ENCODE measurements at regions not wholly inside any gene's neighbourhood (a gene's known extent, or its start where the extent isn't known, plus 50 kb on each side); places are given as distances from the start of the nearest gene placed in this dataset.

DNA sequence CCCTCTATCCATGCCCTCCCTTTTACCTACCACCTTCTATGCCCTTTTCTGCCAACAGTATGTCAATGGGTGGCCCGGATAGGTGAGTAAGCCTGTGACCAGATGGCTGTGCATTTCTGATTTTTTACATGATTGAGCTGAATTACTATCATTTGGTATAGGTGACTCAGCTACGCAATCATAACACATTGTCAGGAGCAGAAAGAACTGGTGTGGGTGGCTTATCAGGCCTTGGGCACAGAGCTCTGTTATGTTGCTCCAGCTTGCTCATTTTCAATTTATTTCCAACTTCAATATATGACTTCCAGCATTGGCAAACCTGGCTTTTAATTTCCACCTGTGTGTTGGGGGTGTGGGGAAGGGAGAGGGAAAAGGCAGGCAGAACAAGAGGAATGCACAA lies 86.6 kb upstream of the AGBL1 start:
- no peaks in the 10 kb centered on the region for H3K27me3 ChIP-seq (ENCODE audit: insufficient read depth)
- no peak overlapping the region for H3K4me2 ChIP-seq
- H2AFZ ChIP-seq (ENCODE audit: low read depth), result no peak overlapping the region
- no peak for DNase-seq
- no peak overlapping the region for H3K4me3 ChIP-seq (ENCODE audit: low read depth in 2 of 2, low read length in 1 of 2)
- no peak overlapping the region for H3K9ac ChIP-seq
- no peaks in the 10 kb centered on the region for H3K36me3 ChIP-seq (replicated peaks in 1 of 2; ENCODE audit: control insufficient read depth in 1 of 2, insufficient read depth in 2 of 2, low read length in 1 of 2)
- ChIA-PET POLR2A (no interaction called here), CTCF (interaction anchor here (0.9 kb wide), 1 partner anchor 22 kb away, joined by 3 read pairs; no protein-coding TSS in a partner anchor)
- H3K79me2 ChIP-seq (ENCODE audit: insufficient read depth), result no peaks in the 10 kb centered on the region
- no peaks in the 10 kb centered on the region for H3K9me2 ChIP-seq
- H3K4me1 ChIP-seq (ENCODE audit: control insufficient read depth in 1 of 2, insufficient read depth in 2 of 2, low read depth in 1 of 2, low read length in 1 of 2), result no peaks in the 10 kb centered on the region
- H3F3A ChIP-seq (replicated peaks; ENCODE audit: insufficient read depth), result no peaks in the 10 kb centered on the region
- H4K20me1 ChIP-seq (ENCODE audit: insufficient read depth), result no peaks in the 10 kb centered on the region
- TF ChIP-seq GATA2 (CRISPR knock-in tag; IDR thresholded peaks at IDR 0.05) (no peak), TEAD4 (IDR thresholded peaks at IDR 0.05; ENCODE audit: borderline replicate concordance, insufficient read depth) (no peak), FOSL2 (IDR thresholded peaks at IDR 0.05; ENCODE audit: borderline replicate concordance, low read depth) (no peak), RCOR1 (IDR thresholded peaks at IDR 0.05; ENCODE audit: low read length) (no peak), TAF1 (IDR thresholded peaks at IDR 0.05; ENCODE audit: borderline replicate concordance, low read depth, low read length) (no peak), MXI1 (IDR thresholded peaks at IDR 0.05; ENCODE audit: low read depth, low read length) (no peak), CHD2 (IDR thresholded peaks at IDR 0.05; ENCODE audit: low read length, partially characterized antibody) (no peak), RFX5 (IDR thresholded peaks at IDR 0.05; ENCODE audit: low read length) (no peak), SMC3 (IDR thresholded peaks at IDR 0.05; ENCODE audit: low read depth, low read length) (no peak), MEF2A (IDR thresholded peaks at IDR 0.05; ENCODE audit: borderline replicate concordance, low read depth) (no peak), NFIC (IDR thresholded peaks at IDR 0.05; ENCODE audit: borderline replicate concordance) (no peak)
- TF ChIP-seq, protein P1, sequence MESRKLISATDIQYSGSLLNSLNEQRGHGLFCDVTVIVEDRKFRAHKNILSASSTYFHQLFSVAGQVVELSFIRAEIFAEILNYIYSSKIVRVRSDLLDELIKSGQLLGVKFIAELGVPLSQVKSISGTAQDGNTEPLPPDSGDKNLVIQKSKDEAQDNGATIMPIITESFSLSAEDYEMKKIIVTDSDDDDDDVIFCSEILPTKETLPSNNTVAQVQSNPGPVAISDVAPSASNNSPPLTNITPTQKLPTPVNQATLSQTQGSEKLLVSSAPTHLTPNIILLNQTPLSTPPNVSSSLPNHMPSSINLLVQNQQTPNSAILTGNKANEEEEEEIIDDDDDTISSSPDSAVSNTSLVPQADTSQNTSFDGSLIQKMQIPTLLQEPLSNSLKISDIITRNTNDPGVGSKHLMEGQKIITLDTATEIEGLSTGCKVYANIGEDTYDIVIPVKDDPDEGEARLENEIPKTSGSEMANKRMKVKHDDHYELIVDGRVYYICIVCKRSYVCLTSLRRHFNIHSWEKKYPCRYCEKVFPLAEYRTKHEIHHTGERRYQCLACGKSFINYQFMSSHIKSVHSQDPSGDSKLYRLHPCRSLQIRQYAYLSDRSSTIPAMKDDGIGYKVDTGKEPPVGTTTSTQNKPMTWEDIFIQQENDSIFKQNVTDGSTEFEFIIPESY (IDR thresholded peaks at IDR 0.05; ENCODE audit: borderline replicate concordance, low read depth), result no peak
- no peak overlapping the region for H3K27ac ChIP-seq (ENCODE audit: low read depth in 2 of 2, low read length in 1 of 2)
- no peaks in the 10 kb centered on the region for H3K9me3 ChIP-seq
- 33% methylated on average over 2 of the region's 2 CpGs for WGBS (ENCODE audit: low lambda C conversion rate)

- no peaks in the 10 kb centered on the region; a peak in 2 of 4 replicates for H3K4me1 ChIP-seq (ENCODE audit: control insufficient read depth in 1 of 2, insufficient read depth in 2 of 2, low read depth in 1 of 2, low read length in 1 of 2)
- POLR2A ChIA-PET, result no interaction called here
- no peak overlapping the region; a peak in 1 of 4 replicates for H3K4me3 ChIP-seq (ENCODE audit: low read depth in 2 of 2, low read length in 1 of 2)
- no peaks in the 10 kb centered on the region for H4K20me1 ChIP-seq (ENCODE audit: insufficient read depth)
- TF ChIP-seq EZH2phosphoT487 (IDR thresholded peaks at IDR 0.05; ENCODE audit: borderline replicate concordance, low read depth) (no peak), GATA2 (CRISPR knock-in tag; IDR thresholded peaks at IDR 0.05) (no peak), USF1 (IDR thresholded peaks at IDR 0.05; ENCODE audit: borderline replicate concordance, low read depth) (no peak), RAD21 (IDR thresholded peaks at IDR 0.05; ENCODE audit: low read length) (no peak)
- H3K36me3 ChIP-seq (replicated peaks in 1 of 2; ENCODE audit: control insufficient read depth in 1 of 2, insufficient read depth in 2 of 2, low read length in 1 of 2), result no peaks in the 10 kb centered on the region
- no peaks in the 10 kb centered on the region for H3F3A ChIP-seq (replicated peaks; ENCODE audit: insufficient read depth)
- DNase-seq, result no peak
- no peaks in the 10 kb centered on the region for H3K9me3 ChIP-seq
- H3K4me2 ChIP-seq, result no peak overlapping the region
- no peaks in the 10 kb centered on the region for H3K27me3 ChIP-seq (ENCODE audit: insufficient read depth)
- no peak overlapping the region for H2AFZ ChIP-seq (ENCODE audit: low read depth)
- no peaks in the 10 kb centered on the region for H3K9me2 ChIP-seq
- no peaks in the 10 kb centered on the region for H3K79me2 ChIP-seq (ENCODE audit: insufficient read depth)
- H3K27ac ChIP-seq (ENCODE audit: low read depth in 2 of 2, low read length in 1 of 2), result no peak overlapping the region
- 73% methylated on average over 5 of the region's 5 CpGs for WGBS (ENCODE audit: low lambda C conversion rate)
- CTCF ChIA-PET, result no interaction called here
- no peak overlapping the region for H3K9ac ChIP-seq
These were observed 82.1 kb upstream of the AGBL1 start for GRCh38 chr15:85997618-85998017.

All from SK-N-SH (cell line).